ENCODE measurements at regions not wholly inside any gene's neighbourhood (a gene's known extent, or its start where the extent isn't known, plus 50 kb on each side); places are given as distances from the start of the nearest gene placed in this dataset.

GRCh38 chr2:7672685-7673071 is 755.5 kb downstream of the RNF144A start:
- TF ChIP-seq CTCF (IDR thresholded peaks at IDR 0.05; ENCODE audit: low read depth, low read length) (no peak), MAX (IDR thresholded peaks at IDR 0.05; ENCODE audit: low read depth, low read length) (no peak)

Data from NB4 (cell line).